Non-pigmented ciliary epithelial cell (primary cell): ENCODE measurements at regions not wholly inside any gene's neighbourhood (a gene's known extent, or its start where the extent isn't known, plus 50 kb on each side); places are given as distances from the start of the nearest gene placed in this dataset.
"Not testable (repeated sequence)": the region's sequence is repeated elsewhere in the genome, so short reads cannot be mapped to it uniquely, and the experiment has no call there.

ENCODE experiments used
- DNase-seq: peaks from one replicate; pipeline ENCODE4 v3.0.0-alpha.2; 2010; ENCODE audit warnings: low read depth

DNA sequence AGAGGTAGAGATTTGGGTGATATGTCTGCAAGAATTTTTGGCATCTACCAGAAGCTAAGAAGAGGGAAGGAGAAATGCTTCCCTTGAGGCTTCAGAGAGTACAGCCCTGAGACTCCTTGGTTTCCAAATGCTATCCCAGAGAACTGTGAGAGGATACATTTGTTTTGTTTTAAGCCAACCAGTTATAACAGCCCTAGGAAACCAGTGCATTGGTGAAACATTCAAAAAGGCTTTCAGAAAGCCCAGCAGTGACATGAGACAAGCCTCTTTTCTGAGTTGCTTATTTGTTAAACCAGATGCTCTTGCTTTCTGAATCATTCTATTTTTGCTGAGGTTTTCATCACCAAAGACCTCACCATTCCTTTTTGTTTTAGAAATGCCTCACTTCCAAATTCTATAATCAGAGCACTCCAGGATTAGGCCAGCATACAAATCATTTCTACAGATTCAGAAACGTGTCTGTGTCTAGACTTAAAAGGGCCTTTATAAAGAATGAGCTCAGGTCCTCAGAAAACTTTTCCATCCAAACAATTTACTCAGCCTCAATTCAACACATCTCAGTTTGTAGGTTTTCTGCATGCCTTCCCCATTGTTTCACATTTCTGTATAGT lies 1617.8 kb upstream of the FLRT2 start:
- DNase-seq = no peak

GRCh38 chr14:83913476-83913875 lies 1616.5 kb upstream of the FLRT2 start:
- no peak for DNase-seq

GRCh38 chr14:83918546-83918945 lies 1611.4 kb upstream of the FLRT2 start:
- no peak for DNase-seq

DNA sequence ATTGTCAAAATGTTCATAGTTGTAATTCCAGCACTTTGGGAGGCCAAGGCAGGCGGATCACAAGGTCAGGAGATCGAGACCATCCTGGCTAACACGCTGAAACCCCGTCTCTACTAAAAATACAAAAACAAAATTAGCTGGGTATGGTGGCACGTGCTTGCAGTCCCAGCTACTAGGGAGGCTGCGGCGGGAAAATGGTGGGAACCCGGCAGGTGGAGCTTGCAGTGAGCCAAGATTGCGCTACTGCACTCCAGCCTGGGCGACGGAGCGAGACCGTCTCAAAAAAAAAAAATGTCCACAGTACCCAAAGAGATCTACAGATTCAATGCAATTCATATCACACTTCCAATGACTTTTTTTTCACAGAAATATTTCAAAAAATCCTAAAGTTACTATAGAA lies 1610.3 kb upstream of the FLRT2 start:
- not testable (repeated sequence) for DNase-seq

- no peak for DNase-seq
Measured at GRCh38 chr14:83923842-83924241, 1606.1 kb upstream of the FLRT2 start.

GRCh38 chr14:83924259-83924658 lies 1605.7 kb upstream of the FLRT2 start:
- no peak for DNase-seq

DNA sequence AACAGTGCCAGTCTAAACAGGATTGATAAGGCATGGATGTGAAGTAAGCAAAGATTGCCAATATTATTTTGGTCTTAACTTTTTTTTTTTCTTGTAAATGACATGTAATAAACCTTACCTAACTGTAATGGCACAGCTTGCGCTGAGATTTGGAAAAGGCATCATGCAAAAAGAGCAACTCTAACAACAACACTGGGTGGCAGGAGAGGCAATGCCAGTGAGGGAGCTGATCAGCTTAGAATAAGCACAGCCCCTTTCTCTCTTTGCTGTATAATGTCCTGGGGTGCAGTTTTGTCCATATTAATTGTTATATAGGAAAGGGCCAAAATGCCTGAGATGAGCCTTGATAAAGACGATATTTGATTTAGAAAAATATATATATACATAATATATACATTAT lies 1589.7 kb upstream of the FLRT2 start:
- DNase-seq = no peak

DNA sequence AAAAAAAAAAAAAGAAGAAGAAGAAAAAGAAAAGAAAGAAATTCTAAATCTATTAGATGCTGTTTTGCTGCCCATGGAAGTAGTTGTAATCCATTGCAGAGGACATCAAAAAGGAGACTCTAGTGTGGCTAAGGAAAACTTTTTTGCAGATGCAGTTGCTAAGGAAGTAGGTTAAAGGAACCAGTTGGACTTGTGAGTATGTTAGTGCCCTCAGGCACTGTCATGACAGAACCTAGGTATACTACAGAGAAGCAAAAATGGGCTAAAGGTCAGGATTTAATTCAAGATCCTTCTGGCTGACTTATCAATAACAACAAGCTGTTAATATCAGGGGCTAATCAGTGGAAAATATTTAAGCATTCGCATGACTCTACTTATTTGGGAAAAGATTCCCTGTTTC lies 1571.6 kb upstream of the FLRT2 start:
- DNase-seq = no peak

DNA sequence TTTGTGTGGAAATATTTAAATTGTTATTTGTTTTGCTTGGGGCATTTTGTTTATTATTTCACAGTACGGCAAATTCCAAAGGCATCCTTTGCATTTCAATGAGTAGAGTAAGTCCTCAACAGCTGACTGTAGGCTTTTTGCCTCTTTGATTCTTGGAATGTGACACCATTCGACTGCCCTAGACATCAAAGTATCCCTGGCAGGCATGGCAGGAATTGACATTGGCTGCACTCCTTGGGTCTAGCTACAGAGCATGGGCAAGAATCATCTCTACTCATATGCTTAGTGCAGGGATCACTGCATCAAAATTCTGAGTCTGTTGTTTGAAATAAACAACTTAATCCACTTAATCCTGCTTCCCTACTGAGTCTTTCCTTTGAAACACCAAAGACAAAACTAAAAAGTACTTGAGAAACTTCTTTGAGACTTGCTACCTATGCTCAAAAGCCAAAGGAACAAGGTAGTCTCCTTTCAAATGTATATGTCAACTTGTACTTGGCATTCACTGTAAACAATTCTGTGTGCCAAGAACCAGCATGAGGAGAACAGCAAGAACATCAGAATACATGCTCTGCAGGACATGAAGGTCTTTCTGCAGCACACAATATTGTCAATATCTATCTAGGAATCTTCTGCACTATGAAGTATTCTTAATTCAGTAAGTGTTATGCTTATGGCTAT lies 1569.0 kb upstream of the FLRT2 start:
- DNase-seq = no peak

- DNase-seq = no peak
Measured at GRCh38 chr14:83969998-83970397, 1559.9 kb upstream of the FLRT2 start.

DNA sequence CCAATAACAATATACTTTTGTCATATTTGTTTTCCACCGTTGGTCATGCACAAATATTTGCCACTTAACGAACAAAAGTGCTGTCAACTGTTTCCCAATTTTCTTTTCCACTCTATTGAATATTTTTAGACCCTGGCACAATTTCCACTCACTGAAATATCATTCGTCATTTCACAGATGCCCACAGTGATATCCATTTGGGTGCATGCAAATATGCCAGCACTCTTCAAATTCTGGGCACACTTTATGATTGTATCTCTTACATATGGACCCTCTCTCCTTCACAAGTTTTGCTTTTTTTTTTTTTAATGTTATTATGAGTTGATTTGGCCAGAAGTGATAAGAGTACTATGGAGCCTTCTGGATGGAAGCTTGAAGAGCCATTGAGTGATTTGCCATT lies 1557.3 kb upstream of the FLRT2 start:
- no peak for DNase-seq

GRCh38 chr14:83974647-83975163 lies 1555.2 kb upstream of the FLRT2 start:
- no peak for DNase-seq

- no peak for DNase-seq
Measured at GRCh38 chr14:83975435-83975834, 1554.5 kb upstream of the FLRT2 start.

GRCh38 chr14:83975841-83976770 lies 1553.8 kb upstream of the FLRT2 start:
- no peak for DNase-seq

- DNase-seq = no peak
Measured at GRCh38 chr14:83977583-83977982, 1552.4 kb upstream of the FLRT2 start.

- DNase-seq = not testable (repeated sequence)
Measured at GRCh38 chr14:83981676-83982258, 1548.2 kb upstream of the FLRT2 start.

GRCh38 chr14:83988275-83988674 lies 1541.7 kb upstream of the FLRT2 start:
- DNase-seq = no peak

GRCh38 chr14:83991666-83992065 lies 1538.3 kb upstream of the FLRT2 start:
- DNase-seq = no peak

DNA sequence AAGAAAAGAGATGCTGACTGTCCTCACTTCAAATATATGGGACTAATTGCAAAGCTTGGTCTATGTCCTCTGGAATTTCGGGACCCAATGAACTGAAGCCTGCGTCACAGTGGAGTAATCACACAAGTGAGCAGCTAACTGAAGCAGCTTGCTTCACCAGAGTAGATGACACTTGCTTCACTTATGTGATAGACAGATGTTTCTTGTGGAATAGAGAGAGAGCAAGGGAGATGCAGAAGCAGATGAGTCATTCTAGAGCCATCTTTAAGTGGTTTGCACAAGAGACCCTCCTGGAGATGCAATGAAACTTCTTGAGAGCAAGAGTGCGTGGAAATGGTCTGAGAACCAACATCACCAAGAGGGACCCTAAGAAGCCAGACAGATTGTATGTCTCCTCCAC lies 1537.1 kb upstream of the FLRT2 start:
- no peak for DNase-seq

DNA sequence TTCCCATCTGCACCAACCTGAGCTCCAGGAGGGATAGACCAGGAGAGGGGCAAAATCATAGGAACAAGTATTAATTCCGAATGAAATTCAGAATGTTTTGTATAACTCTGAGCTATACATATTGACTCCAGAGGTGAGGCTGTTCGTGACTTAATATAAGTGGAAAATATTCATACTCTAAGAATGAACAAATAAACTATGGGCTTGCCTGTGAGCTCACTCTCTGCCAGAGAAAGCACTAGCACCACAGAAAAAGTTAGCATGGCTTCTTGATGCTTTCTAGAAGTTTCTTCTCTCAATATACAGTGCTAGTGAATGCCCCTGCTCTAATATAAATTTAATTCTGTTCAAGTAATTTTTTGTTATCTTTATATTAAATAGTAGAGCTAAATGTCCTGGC lies 1536.4 kb upstream of the FLRT2 start:
- DNase-seq = no peak

- peak; percentile 67 for DNase-seq
Measured at GRCh38 chr14:83994020-83994419, 1535.9 kb upstream of the FLRT2 start.

GRCh38 chr14:84001023-84001422 lies 1528.9 kb upstream of the FLRT2 start:
- DNase-seq = no peak
